ENCODE measurements at regions not wholly inside any gene's neighbourhood (a gene's known extent, or its start where the extent isn't known, plus 50 kb on each side); places are given as distances from the start of the nearest gene placed in this dataset.

GRCh38 chr1:96038636-96039035, 682.9 kb upstream of the PTBP2 start:
- H3K14ac ChIP-seq (ENCODE audit: insufficient read length), result no peak overlapping the region
- TF ChIP-seq GABPA (IDR thresholded peaks at IDR 0.05; ENCODE audit: borderline replicate concordance, insufficient read depth, low read length), result no peak
- no peak for TF ChIP-seq ATF2 (IDR thresholded peaks at IDR 0.05; ENCODE audit: low read length)
- TF ChIP-seq SIX5 (IDR thresholded peaks at IDR 0.05; ENCODE audit: low read depth, low read length), result no peak
- TF ChIP-seq SUZ12 (IDR thresholded peaks at IDR 0.05; ENCODE audit: low read length), result no peak
- TF ChIP-seq PHF8 (conservative IDR thresholded peaks at IDR 0.05; ENCODE audit: low read depth, low read length), result no peak
- no peak for TF ChIP-seq TCF12 (IDR thresholded peaks at IDR 0.05; ENCODE audit: low read depth, low read length)
- TF ChIP-seq, protein P1, sequence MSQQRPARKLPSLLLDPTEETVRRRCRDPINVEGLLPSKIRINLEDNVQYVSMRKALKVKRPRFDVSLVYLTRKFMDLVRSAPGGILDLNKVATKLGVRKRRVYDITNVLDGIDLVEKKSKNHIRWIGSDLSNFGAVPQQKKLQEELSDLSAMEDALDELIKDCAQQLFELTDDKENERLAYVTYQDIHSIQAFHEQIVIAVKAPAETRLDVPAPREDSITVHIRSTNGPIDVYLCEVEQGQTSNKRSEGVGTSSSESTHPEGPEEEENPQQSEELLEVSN (IDR thresholded peaks at IDR 0.05), result no peak
- no peak for TF ChIP-seq SP2 (IDR thresholded peaks at IDR 0.05; ENCODE audit: low read length)
- no peak for TF ChIP-seq KDM5A (IDR thresholded peaks at IDR 0.05; ENCODE audit: low read length)
- TF ChIP-seq RFX5 (IDR thresholded peaks at IDR 0.05; ENCODE audit: borderline replicate concordance, low read depth, low read length), result no peak
- no peak for TF ChIP-seq POU5F1 (IDR thresholded peaks at IDR 0.05; ENCODE audit: low read depth, low read length)
- no peak for TF ChIP-seq GTF2F1 (IDR thresholded peaks at IDR 0.05; ENCODE audit: borderline replicate concordance, low read depth, low read length)
- no peak for TF ChIP-seq CREB1 (IDR thresholded peaks at IDR 0.05)
- TF ChIP-seq KDM4A (IDR thresholded peaks at IDR 0.05; ENCODE audit: low read depth, low read length, severe bottlenecking), result no peak

More at GRCh38 chr1:96038636-96039035, 682.9 kb upstream of the PTBP2 start:
- Histone ChIP-seq H4K5ac (ENCODE audit: insufficient read length, low read depth, low read length) (no peak overlapping the region), H2AK5ac (ENCODE audit: low read depth, low read length) (no peak overlapping the region), H2AFZ (ENCODE audit: low read length) (no peak overlapping the region), H3K4me2 (ENCODE audit: insufficient read depth in 1 of 2, low read depth in 2 of 2, low read length in 2 of 2) (no peak overlapping the region), H3K4ac (replicated peaks; ENCODE audit: insufficient read length, low read depth, low read length) (no peak overlapping the region), H3K79me2 (ENCODE audit: control insufficient read depth in 1 of 2, insufficient read depth in 2 of 2, low read length in 2 of 2) (no peaks in the 10 kb centered on the region), H2BK12ac (ENCODE audit: low read depth, low read length) (no peak overlapping the region), H4K8ac (ENCODE audit: extremely low read depth, insufficient read depth, low read length) (no peak overlapping the region), H3K4me3 (ENCODE audit: extremely low read depth in 1 of 4, insufficient read depth in 2 of 4, low read depth in 3 of 4, low read length in 4 of 4) (no peak overlapping the region), H3K27ac (ENCODE audit: low read depth, low read length) (no peak overlapping the region), H2BK20ac (ENCODE audit: low read length) (no peak overlapping the region), H3K18ac (ENCODE audit: extremely low read depth, low read length) (no peak overlapping the region), H3K36me3 (ENCODE audit: control insufficient read depth in 2 of 4, insufficient read depth in 4 of 4, low read length in 3 of 4) (no peaks in the 10 kb centered on the region), H4K20me1 (replicated peaks in 1 of 2; ENCODE audit: control insufficient read depth in 1 of 2, insufficient read depth in 2 of 2, low read length in 2 of 2) (no peaks in the 10 kb centered on the region), H3K79me1 (ENCODE audit: low read depth, low read length) (no peaks in the 10 kb centered on the region), H3K23ac (ENCODE audit: insufficient read length) (no peak overlapping the region), H3K9ac (replicated peaks in 1 of 4; ENCODE audit: extremely low read depth in 1 of 4, low read depth in 3 of 4, low read length in 3 of 4) (no peak overlapping the region), H2BK120ac (replicated peaks; ENCODE audit: low read depth, low read length) (no peak overlapping the region), H4K91ac (replicated peaks; ENCODE audit: insufficient read length, low read length) (no peak overlapping the region), H2BK5ac (ENCODE audit: low read depth, low read length) (no peak overlapping the region), H3K27me3 (replicated peaks in 1 of 4; ENCODE audit: control insufficient read depth in 3 of 4, extremely low read depth in 1 of 4, insufficient read depth in 3 of 4, low read length in 3 of 4) (no peaks in the 10 kb centered on the region), H3K56ac (replicated peaks; ENCODE audit: insufficient read length, low read depth, low read length) (no peak overlapping the region), H2BK15ac (ENCODE audit: low read length) (no peak overlapping the region), H3K4me1 (replicated peaks in 1 of 4; ENCODE audit: control insufficient read depth in 3 of 4, insufficient read depth in 4 of 4, low read length in 3 of 4) (no peaks in the 10 kb centered on the region), H3K23me2 (ENCODE audit: low read depth, low read length) (no peaks in the 10 kb centered on the region), H3K9me3 (ENCODE audit: insufficient read depth in 2 of 2, low read depth in 1 of 2, low read length in 1 of 2) (no peaks in the 10 kb centered on the region)
- WGBS, 2 experiments (ENCODE audit: extremely low coverage in 1 of 2, insufficient coverage in 1 of 2, insufficient read length in 1 of 2, insufficient replicate concordance in 2 of 2, low coverage in 1 of 2, low lambda C conversion rate in 2 of 2, missing lambda C conversion rate in 1 of 2), result 94% methylated on average over 1 of the region's 1 CpG; no CpG with 5 or more reads in 1 of the 2 experiments
- FAIRE-seq (no peak), DNase-seq (ENCODE audit: low read depth in 1 of 2, low spot score in 2 of 2) (no peak)
- ChIA-PET POLR2A (ENCODE audit: partially characterized antibody) (no interaction called here), CTCF (ENCODE audit: partially characterized antibody) (interaction anchor here (0.6 kb wide), 1 partner anchor 24 kb away, joined by 3 read pairs; no protein-coding TSS in a partner anchor)

All from H1 (cell line).